ENCODE measurements at regions not wholly inside any gene's neighbourhood (a gene's known extent, or its start where the extent isn't known, plus 50 kb on each side); places are given as distances from the start of the nearest gene placed in this dataset.

GRCh38 chr7:13282377-13282980, 595.0 kb downstream of the ARL4A start:
- TF ChIP-seq POLR2A (IDR thresholded peaks at IDR 0.05; ENCODE audit: low read depth, low read length) (no peak), POLR2AphosphoS5 (IDR thresholded peaks at IDR 0.05; ENCODE audit: low read depth, low read length) (no peak)

Measured in GM12892 (cell line).